ENCODE measurements at regions not wholly inside any gene's neighbourhood (a gene's known extent, or its start where the extent isn't known, plus 50 kb on each side); places are given as distances from the start of the nearest gene placed in this dataset.
A peak's percentile ranks its signal among the peaks of the same experiment; 100 is the strongest.

DNA sequence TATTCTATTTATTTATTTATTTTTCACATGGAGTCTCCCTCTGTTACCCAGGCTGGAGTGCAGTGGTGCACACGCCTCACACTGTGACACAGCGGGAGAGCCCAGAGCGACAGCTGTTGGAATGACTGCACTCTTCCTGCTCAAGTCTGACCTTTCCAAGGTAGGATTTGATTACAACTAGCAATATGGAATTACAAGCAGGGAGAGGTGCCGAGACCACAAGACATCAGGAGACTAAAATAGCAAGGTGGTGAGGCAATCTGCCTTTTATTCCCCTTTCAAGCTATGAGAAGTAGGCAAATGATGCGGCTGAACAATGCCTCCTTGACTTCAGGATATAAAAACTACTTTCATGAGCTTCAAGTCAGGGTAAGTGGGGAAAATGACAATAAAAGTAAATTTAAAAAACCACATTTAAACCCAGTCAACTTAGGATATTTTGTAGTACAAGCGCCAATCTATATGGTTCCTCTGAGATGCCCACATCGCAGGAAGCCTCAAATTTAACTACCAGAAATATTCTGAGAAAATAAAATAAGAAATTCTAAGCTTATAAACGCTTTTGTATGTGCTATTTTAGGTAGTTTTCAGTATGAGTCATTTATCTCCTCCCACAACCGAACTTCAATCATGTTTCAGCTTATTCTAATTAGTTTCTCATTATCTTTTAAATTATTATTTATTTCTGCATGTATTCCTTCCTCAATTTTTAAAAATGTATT, 146.9 kb upstream of the SGK1 start:
- H3K4me3 ChIP-seq (ENCODE audit: low read length in 2 of 2) = no peak overlapping the region
- no peak overlapping the region for H3K4ac ChIP-seq (ENCODE audit: low read length)
- no peak for DNase-seq (ENCODE audit: low spot score)
- no peak overlapping the region for H2BK15ac ChIP-seq (ENCODE audit: low read length)
- H3K4me1 ChIP-seq (ENCODE audit: control insufficient read depth in 2 of 2, insufficient read depth in 1 of 2, low read depth in 1 of 2, low read length in 2 of 2) = peaks cover 3% of the 10 kb centered on the region in 2 donors
- H3K27me3 ChIP-seq (ENCODE audit: control insufficient read depth in 3 of 3, insufficient read depth in 3 of 3, low read depth in 1 of 3, low read length in 3 of 3) = no peaks in the 10 kb centered on the region
- H4K8ac ChIP-seq (ENCODE audit: low read depth, low read length) = no peak overlapping the region
- H3K14ac ChIP-seq (ENCODE audit: low read length) = no peak overlapping the region
- no peaks in the 10 kb centered on the region for H3K36me3 ChIP-seq (replicated peaks in 1 of 2; ENCODE audit: control insufficient read depth in 2 of 2, insufficient read depth in 2 of 2, low read length in 2 of 2)
- H4K91ac ChIP-seq (ENCODE audit: low read depth, low read length, poor library complexity) = no peak overlapping the region
- H3K27ac ChIP-seq (replicated peaks; ENCODE audit: low read length) = no peak overlapping the region
- H3K9ac ChIP-seq (ENCODE audit: low read depth, low read length, poor library complexity) = no peak overlapping the region
- H3K4me2 ChIP-seq (ENCODE audit: insufficient read depth, low read length, poor library complexity, severe bottlenecking) = no peak overlapping the region
- no peak overlapping the region for H2AFZ ChIP-seq (ENCODE audit: low read length)
- whole genome bisulfite sequencing, 2 donors (ENCODE audit: extremely low coverage in 2 of 2, insufficient read length in 2 of 2, insufficient replicate concordance in 1 of 2) = no CpG with 5 or more reads among the region's 9 CpGs
- H3K18ac ChIP-seq (ENCODE audit: low read length) = no peak overlapping the region
- H2AK5ac ChIP-seq (ENCODE audit: low read depth, low read length) = no peak overlapping the region
- no peak overlapping the region for H3K23ac ChIP-seq (ENCODE audit: low read depth, low read length, poor library complexity)
- no peaks in the 10 kb centered on the region for H3K9me3 ChIP-seq (replicated peaks in 1 of 2; ENCODE audit: control insufficient read depth in 2 of 2, insufficient read depth in 1 of 2, low read depth in 1 of 2, low read length in 2 of 2)
- H3K79me1 ChIP-seq (ENCODE audit: low read depth, low read length) = no peaks in the 10 kb centered on the region
- H2BK120ac ChIP-seq (ENCODE audit: low read depth, low read length) = no peak overlapping the region
- no peak overlapping the region for H2BK12ac ChIP-seq (ENCODE audit: low read length)
- no peak overlapping the region for H2BK5ac ChIP-seq (ENCODE audit: low read length)

DNA sequence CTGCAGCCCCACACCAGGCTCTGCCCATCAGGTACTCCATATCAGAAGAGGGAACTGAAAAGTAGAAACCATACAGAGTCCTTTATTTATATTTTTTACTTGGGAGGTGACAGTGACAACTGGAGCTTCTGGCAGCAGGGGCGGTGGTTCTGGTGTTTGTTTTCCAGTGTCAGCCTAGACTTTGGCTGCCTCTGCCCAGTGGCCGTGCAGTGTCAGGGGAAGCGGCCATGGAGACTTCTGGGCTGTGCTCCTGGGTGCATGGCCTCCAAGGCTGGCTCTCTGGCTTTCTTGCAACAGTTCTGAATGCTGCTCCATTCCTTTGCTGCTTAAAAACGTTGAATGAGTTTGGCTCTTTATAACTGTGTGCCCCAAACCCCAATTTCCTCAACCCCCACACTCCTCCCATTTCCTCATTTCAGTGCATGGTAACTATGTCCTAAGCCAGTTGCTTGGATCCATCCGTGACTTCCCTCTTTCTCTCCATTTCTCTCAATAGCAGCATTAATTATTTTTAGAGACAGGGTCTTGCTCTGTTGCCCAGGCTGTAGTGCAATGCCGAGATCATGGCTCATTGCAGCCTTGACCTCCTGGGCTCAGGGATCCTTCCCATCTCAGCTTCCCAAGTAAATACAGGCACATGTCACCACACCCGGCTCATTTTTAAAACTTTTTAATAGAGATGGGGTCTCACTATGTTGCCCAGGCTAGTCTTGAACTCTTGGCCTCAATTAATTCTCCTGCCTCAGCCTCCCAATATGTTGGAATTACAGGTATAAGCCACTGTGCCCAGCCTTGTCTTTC, 141.1 kb upstream of the SGK1 start:
- peak overlapping the region; percentile 23 for H3K4me2 ChIP-seq (ENCODE audit: insufficient read depth, low read length, poor library complexity, severe bottlenecking)
- no peaks in the 10 kb centered on the region for H3K9me3 ChIP-seq (replicated peaks in 1 of 2; ENCODE audit: control insufficient read depth in 2 of 2, insufficient read depth in 1 of 2, low read depth in 1 of 2, low read length in 2 of 2)
- no peak overlapping the region for H3K27ac ChIP-seq (replicated peaks; ENCODE audit: low read length)
- no peak overlapping the region for H3K9ac ChIP-seq (ENCODE audit: low read depth, low read length, poor library complexity)
- no peak overlapping the region for H4K8ac ChIP-seq (ENCODE audit: low read depth, low read length)
- DNase-seq (ENCODE audit: low spot score) = no peak
- H2AFZ ChIP-seq (ENCODE audit: low read length) = no peak overlapping the region
- H3K27me3 ChIP-seq (ENCODE audit: control insufficient read depth in 3 of 3, insufficient read depth in 3 of 3, low read depth in 1 of 3, low read length in 3 of 3) = no peaks in the 10 kb centered on the region
- H3K23ac ChIP-seq (ENCODE audit: low read depth, low read length, poor library complexity) = no peak overlapping the region
- no peak overlapping the region for H2BK12ac ChIP-seq (ENCODE audit: low read length)
- H3K36me3 ChIP-seq (replicated peaks in 1 of 2; ENCODE audit: control insufficient read depth in 2 of 2, insufficient read depth in 2 of 2, low read length in 2 of 2) = no peaks in the 10 kb centered on the region
- no CpG with 5 or more reads among the region's 7 CpGs for WGBS, 2 donors (ENCODE audit: extremely low coverage in 2 of 2, insufficient read length in 2 of 2, insufficient replicate concordance in 1 of 2)
- H2AK5ac ChIP-seq (ENCODE audit: low read depth, low read length) = no peak overlapping the region
- H2BK15ac ChIP-seq (ENCODE audit: low read length) = no peak overlapping the region
- no peak overlapping the region for H2BK5ac ChIP-seq (ENCODE audit: low read length)
- no peak overlapping the region for H3K14ac ChIP-seq (ENCODE audit: low read length)
- no peak overlapping the region for H4K91ac ChIP-seq (ENCODE audit: low read depth, low read length, poor library complexity)
- H3K79me1 ChIP-seq (ENCODE audit: low read depth, low read length) = no peaks in the 10 kb centered on the region
- H3K18ac ChIP-seq (ENCODE audit: low read length) = no peak overlapping the region
- H2BK120ac ChIP-seq (ENCODE audit: low read depth, low read length) = no peak overlapping the region
- no peak overlapping the region for H3K4me3 ChIP-seq (ENCODE audit: low read length in 2 of 2)
- H3K4ac ChIP-seq (ENCODE audit: low read length) = no peak overlapping the region
- H3K4me1 ChIP-seq (ENCODE audit: control insufficient read depth in 2 of 2, insufficient read depth in 1 of 2, low read depth in 1 of 2, low read length in 2 of 2) = peaks cover 0 to 1% of the 10 kb centered on the region in 2 donors

DNA sequence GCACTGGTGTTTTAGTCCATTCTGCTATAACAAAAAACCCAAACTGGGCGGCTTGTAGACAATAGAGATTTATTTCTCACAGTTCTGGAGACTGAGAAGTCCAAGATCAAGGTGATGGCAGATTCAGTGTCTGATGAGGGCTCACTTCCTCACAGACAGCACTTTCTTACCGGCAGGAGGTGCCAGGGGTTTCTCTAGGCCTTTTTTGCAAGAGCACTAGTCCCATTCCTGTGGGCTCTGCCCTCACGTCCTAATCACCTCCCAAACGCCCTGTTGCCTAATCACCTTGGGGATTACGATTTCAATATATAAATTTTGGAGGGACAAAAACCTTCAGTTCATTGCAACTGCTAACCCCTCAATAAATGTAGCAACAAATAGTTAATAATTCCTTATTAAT, 140.0 kb upstream of the SGK1 start:
- H3K18ac ChIP-seq (ENCODE audit: low read length) = no peak overlapping the region

DNA sequence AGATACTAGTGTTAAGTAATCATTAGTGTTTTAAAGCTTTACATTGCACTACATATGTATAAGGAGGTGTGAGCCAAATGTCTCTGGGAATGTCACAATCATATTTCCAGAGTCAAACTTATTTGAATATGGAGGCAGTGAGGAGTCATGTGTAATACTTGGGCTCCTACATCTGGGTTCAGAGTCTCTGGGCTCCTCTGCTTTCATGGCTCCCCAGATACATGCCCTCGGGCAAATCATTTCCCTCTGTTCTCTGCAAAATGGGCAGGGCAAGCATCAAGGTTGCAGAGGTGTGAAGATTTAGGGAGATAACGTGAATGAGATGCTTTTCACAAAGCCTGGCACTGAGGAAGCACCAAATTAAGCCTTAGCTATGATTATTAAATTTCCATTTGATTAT, 138.3 kb upstream of the SGK1 start:
- no peak overlapping the region for H2AK5ac ChIP-seq (ENCODE audit: low read depth, low read length)
- H2BK120ac ChIP-seq (ENCODE audit: low read depth, low read length) = no peak overlapping the region
- H3K27ac ChIP-seq (replicated peaks; ENCODE audit: low read length) = no peak overlapping the region
- H4K91ac ChIP-seq (ENCODE audit: low read depth, low read length, poor library complexity) = no peak overlapping the region
- H2BK12ac ChIP-seq (ENCODE audit: low read length) = no peak overlapping the region
- H3K4me2 ChIP-seq (ENCODE audit: insufficient read depth, low read length, poor library complexity, severe bottlenecking) = no peak overlapping the region
- no peak overlapping the region for H2BK5ac ChIP-seq (ENCODE audit: low read length)
- whole genome bisulfite sequencing, 2 donors (ENCODE audit: extremely low coverage in 2 of 2, insufficient read length in 2 of 2, insufficient replicate concordance in 1 of 2) = no CpG with 5 or more reads among the region's 2 CpGs
- no peaks in the 10 kb centered on the region for H3K79me1 ChIP-seq (ENCODE audit: low read depth, low read length)
- H3K27me3 ChIP-seq (ENCODE audit: control insufficient read depth in 3 of 3, insufficient read depth in 3 of 3, low read depth in 1 of 3, low read length in 3 of 3) = no peaks in the 10 kb centered on the region
- no peak for DNase-seq (ENCODE audit: low spot score)
- H4K8ac ChIP-seq (ENCODE audit: low read depth, low read length) = no peak overlapping the region
- H3K4me3 ChIP-seq (ENCODE audit: low read length in 2 of 2) = no peak overlapping the region
- H3K14ac ChIP-seq (ENCODE audit: low read length) = no peak overlapping the region
- H3K18ac ChIP-seq (ENCODE audit: low read length) = no peak overlapping the region
- H3K36me3 ChIP-seq (replicated peaks in 1 of 2; ENCODE audit: control insufficient read depth in 2 of 2, insufficient read depth in 2 of 2, low read length in 2 of 2) = no peaks in the 10 kb centered on the region
- H3K4ac ChIP-seq (ENCODE audit: low read length) = no peak overlapping the region
- no peak overlapping the region for H2BK15ac ChIP-seq (ENCODE audit: low read length)
- H3K9me3 ChIP-seq (replicated peaks in 1 of 2; ENCODE audit: control insufficient read depth in 2 of 2, insufficient read depth in 1 of 2, low read depth in 1 of 2, low read length in 2 of 2) = no peaks in the 10 kb centered on the region
- H3K9ac ChIP-seq (ENCODE audit: low read depth, low read length, poor library complexity) = no peak overlapping the region
- H3K23ac ChIP-seq (ENCODE audit: low read depth, low read length, poor library complexity) = no peak overlapping the region
- H3K4me1 ChIP-seq (ENCODE audit: control insufficient read depth in 2 of 2, insufficient read depth in 1 of 2, low read depth in 1 of 2, low read length in 2 of 2) = peaks cover 0 to 4% of the 10 kb centered on the region in 2 donors
- no peak overlapping the region for H2AFZ ChIP-seq (ENCODE audit: low read length)

More for the DNA sequence above, 140.0 kb upstream of the SGK1 start:
- Histone ChIP-seq H3K9me3 (replicated peaks in 1 of 2; ENCODE audit: control insufficient read depth in 2 of 2, insufficient read depth in 1 of 2, low read depth in 1 of 2, low read length in 2 of 2) (no peaks in the 10 kb centered on the region), H2AFZ (ENCODE audit: low read length) (no peak overlapping the region), H2AK5ac (ENCODE audit: low read depth, low read length) (no peak overlapping the region), H4K8ac (ENCODE audit: low read depth, low read length) (no peak overlapping the region), H3K4ac (ENCODE audit: low read length) (no peak overlapping the region), H3K23ac (ENCODE audit: low read depth, low read length, poor library complexity) (no peak overlapping the region), H2BK5ac (ENCODE audit: low read length) (no peak overlapping the region), H3K4me2 (ENCODE audit: insufficient read depth, low read length, poor library complexity, severe bottlenecking) (no peak overlapping the region), H2BK120ac (ENCODE audit: low read depth, low read length) (no peak overlapping the region), H3K4me1 (ENCODE audit: control insufficient read depth in 2 of 2, insufficient read depth in 1 of 2, low read depth in 1 of 2, low read length in 2 of 2) (peaks cover 0 to 4% of the 10 kb centered on the region in 2 donors), H2BK12ac (ENCODE audit: low read length) (no peak overlapping the region), H3K14ac (ENCODE audit: low read length) (no peak overlapping the region), H4K91ac (ENCODE audit: low read depth, low read length, poor library complexity) (no peak overlapping the region), H3K27ac (replicated peaks; ENCODE audit: low read length) (no peak overlapping the region), H3K4me3 (ENCODE audit: low read length in 2 of 2) (no peak overlapping the region), H3K27me3 (ENCODE audit: control insufficient read depth in 3 of 3, insufficient read depth in 3 of 3, low read depth in 1 of 3, low read length in 3 of 3) (no peaks in the 10 kb centered on the region), H3K36me3 (replicated peaks in 1 of 2; ENCODE audit: control insufficient read depth in 2 of 2, insufficient read depth in 2 of 2, low read length in 2 of 2) (no peaks in the 10 kb centered on the region), H3K9ac (ENCODE audit: low read depth, low read length, poor library complexity) (no peak overlapping the region), H2BK15ac (ENCODE audit: low read length) (no peak overlapping the region), H3K79me1 (ENCODE audit: low read depth, low read length) (no peaks in the 10 kb centered on the region)
- no peak for DNase-seq (ENCODE audit: low spot score)
- WGBS, 2 donors (ENCODE audit: extremely low coverage in 2 of 2, insufficient read length in 2 of 2, insufficient replicate concordance in 1 of 2) = no CpG with 5 or more reads among the region's 5 CpGs

All from neuronal stem cell (in vitro differentiated cells).